ENCODE measurements at regions not wholly inside any gene's neighbourhood (a gene's known extent, or its start where the extent isn't known, plus 50 kb on each side); places are given as distances from the start of the nearest gene placed in this dataset.

- TF ChIP-seq CTCF (IDR thresholded peaks at IDR 0.05) (no peak), MAX (IDR thresholded peaks at IDR 0.05) (no peak), HMGXB4 (CRISPR knock-in tag; IDR thresholded peaks at IDR 0.05; ENCODE audit: borderline replicate concordance) (no peak), NR3C1 (IDR thresholded peaks at IDR 0.05) (no peak)
Observed at GRCh38 chr3:18113417-18113816, 311.7 kb downstream of the SATB1 start.

All from A549 (cell line).